ENCODE measurements at regions not wholly inside any gene's neighbourhood (a gene's known extent, or its start where the extent isn't known, plus 50 kb on each side); places are given as distances from the start of the nearest gene placed in this dataset.

- TF ChIP-seq CTCF (conservative IDR thresholded peaks at IDR 0.05 in 1 of 2, IDR thresholded peaks at IDR 0.05 in 1 of 2; ENCODE audit: extremely low read depth in 1 of 2, insufficient read depth in 1 of 2, low read depth in 1 of 2, low read length in 2 of 2), result no peak
- TF ChIP-seq EZH2 (IDR thresholded peaks at IDR 0.05; ENCODE audit: borderline replicate concordance, low read length), result no peak
Measured at GRCh38 chr9:115223471-115223870, 105.5 kb upstream of the TNC start.

Data from mammary epithelial cell (primary cell).